Fibroblast of mammary gland (primary cell): ENCODE measurements at regions not wholly inside any gene's neighbourhood (a gene's known extent, or its start where the extent isn't known, plus 50 kb on each side); places are given as distances from the start of the nearest gene placed in this dataset.

Source experiments
- DNase-seq: peaks from one replicate; pipeline ENCODE4 v3.0.0-alpha.2; 2010; ENCODE audit warnings: low read depth
- H3K4me3 ChIP-seq: 2 replicates; pipeline ENCODE4 v1.5.1; 2011; ENCODE audit warnings: low read depth, mild to moderate bottlenecking, low read length, moderate library complexity; ENCODE audit not compliant: control insufficient read depth
- TF ChIP-seq, protein P1 (sequence below): conservative IDR thresholded peaks from 2 replicates; pipeline ENCODE4 v1.5.1; 2011; ENCODE audit warnings: low read depth, low read length, inconsistent platforms; ENCODE audit not compliant: control insufficient read depth, insufficient read depth

DNA sequence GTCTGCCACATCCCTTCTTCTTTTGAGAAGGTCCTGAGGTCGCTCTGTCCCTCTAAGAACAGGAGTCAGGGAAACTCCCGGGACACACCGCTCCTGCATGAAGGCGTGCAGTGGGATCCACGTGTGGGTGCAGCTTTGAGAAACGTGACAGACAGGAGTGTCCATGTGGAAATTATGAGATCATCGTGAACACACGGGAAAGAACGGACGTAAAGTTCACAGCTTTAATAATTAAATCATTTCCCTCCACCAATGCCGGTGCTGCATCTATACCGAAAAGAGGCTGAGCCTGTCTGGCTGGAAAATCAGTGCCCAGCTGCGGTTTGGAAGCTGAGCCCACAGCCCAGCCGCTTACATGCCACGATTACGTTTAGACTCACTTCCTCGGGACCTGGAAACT is 372.4 kb upstream of the SALL3 start:
- DNase-seq = no peak
- no peak overlapping the region for H3K4me3 ChIP-seq
- TF ChIP-seq, protein P1, sequence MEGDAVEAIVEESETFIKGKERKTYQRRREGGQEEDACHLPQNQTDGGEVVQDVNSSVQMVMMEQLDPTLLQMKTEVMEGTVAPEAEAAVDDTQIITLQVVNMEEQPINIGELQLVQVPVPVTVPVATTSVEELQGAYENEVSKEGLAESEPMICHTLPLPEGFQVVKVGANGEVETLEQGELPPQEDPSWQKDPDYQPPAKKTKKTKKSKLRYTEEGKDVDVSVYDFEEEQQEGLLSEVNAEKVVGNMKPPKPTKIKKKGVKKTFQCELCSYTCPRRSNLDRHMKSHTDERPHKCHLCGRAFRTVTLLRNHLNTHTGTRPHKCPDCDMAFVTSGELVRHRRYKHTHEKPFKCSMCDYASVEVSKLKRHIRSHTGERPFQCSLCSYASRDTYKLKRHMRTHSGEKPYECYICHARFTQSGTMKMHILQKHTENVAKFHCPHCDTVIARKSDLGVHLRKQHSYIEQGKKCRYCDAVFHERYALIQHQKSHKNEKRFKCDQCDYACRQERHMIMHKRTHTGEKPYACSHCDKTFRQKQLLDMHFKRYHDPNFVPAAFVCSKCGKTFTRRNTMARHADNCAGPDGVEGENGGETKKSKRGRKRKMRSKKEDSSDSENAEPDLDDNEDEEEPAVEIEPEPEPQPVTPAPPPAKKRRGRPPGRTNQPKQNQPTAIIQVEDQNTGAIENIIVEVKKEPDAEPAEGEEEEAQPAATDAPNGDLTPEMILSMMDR = no peak

- H3K4me3 ChIP-seq = no peak overlapping the region
- TF ChIP-seq, protein P1 = no peak
- DNase-seq = no peak
Measured at GRCh38 chr18:78607784-78608183, 371.8 kb upstream of the SALL3 start.

- no peak overlapping the region for H3K4me3 ChIP-seq
- TF ChIP-seq, protein P1 = no peak
- no peak for DNase-seq
Measured at GRCh38 chr18:78610179-78610578, 369.4 kb upstream of the SALL3 start.

DNA sequence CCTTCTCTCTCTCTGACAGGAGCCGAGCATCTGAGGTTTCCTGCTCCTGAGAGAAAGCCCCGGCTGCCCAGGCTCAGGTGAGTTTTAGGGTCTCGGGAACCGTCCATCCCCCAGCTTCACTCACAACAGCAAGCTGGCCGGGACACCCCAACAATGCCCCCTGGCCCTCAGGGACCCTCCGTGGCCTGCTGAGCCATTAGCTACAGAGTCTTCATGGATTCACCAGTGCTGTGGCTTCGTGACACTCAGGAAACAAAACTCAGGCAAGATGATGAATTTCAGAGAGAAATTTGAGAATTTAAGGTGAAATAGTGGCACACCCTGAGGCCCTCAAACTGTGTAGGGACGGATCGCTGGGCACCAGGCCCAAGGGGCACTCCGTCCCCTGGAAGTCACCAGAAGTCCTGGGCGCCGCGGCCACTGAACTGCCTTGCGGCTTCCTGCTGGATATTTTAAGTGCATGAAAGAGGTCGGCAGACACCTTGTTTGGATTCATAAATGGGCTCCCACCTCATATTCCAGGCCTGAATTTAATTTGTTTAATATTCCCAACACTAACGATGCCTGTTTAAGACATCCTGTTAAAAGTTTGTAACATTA is 368.3 kb upstream of the SALL3 start:
- TF ChIP-seq, protein P1 = no peak
- no peak overlapping the region for H3K4me3 ChIP-seq
- DNase-seq = no peak

DNA sequence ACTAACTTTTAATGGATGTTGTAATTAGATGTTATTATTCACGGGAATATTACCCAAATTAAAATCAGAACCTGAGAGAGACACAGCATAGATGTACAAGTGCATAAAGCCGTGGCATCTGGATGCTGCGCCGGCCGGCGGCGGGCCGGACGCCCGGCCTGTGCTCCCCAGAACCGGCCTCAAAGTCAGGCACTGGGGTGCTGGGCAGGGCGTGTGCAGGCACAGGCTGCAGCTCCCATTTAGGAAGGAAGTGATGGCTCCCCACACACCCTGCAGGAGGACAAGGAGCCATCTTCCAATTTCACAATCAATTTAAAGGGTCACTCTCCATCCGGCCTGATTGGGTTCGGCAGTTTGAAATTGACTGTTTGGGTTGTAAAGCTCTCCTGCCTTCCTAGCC is 367.7 kb upstream of the SALL3 start:
- DNase-seq = no peak
- TF ChIP-seq, protein P1 = no peak
- no peak overlapping the region for H3K4me3 ChIP-seq

DNA sequence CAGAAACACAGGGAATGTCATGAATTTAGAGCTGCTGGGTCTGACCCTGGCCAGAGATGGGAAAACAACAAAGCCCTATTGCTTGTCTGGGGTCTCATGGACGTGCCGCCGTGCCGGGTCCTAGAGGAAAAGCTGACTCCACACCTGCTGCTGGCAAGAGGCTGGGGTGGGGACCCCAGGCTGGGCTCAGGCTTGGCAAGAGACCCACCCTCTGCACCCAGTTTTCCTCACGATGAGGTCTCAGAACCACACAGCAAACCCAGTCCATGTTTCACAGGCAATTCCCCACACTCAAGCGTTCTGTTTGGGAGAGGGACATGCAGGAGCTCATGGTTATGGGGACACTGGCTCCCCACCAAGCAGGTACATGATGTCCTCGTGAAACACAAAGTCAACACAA is 367.3 kb upstream of the SALL3 start:
- no peak overlapping the region for H3K4me3 ChIP-seq
- no peak for DNase-seq
- TF ChIP-seq, protein P1 = no peak

DNA sequence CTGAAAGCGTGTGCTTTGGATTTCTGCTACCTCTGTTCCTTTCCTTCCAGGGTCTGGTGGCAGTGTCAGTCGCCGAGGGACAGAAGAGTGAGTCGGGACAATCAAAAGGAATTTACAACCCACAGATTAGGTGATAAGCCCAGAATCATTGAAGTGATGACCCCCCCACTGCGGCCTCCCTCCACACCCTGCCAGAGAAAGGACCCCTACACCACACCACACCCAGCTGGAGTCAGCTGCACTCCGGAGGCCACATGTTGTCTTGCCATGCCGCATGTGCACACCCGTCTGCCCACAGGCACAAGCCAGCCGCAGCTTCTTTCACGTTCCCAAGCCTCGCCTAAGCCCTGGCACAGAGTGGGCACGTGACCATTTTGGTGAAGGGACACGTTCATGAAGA is 366.8 kb upstream of the SALL3 start:
- TF ChIP-seq, protein P1 = no peak
- DNase-seq = no peak
- H3K4me3 ChIP-seq = no peak overlapping the region
